Colonic mucosa (tissue), 4 donors: ENCODE measurements at regions not wholly inside any gene's neighbourhood (a gene's known extent, or its start where the extent isn't known, plus 50 kb on each side); places are given as distances from the start of the nearest gene placed in this dataset.
A peak's percentile ranks its signal among the peaks of the same experiment; 100 is the strongest.

ENCODE experiments used
- DNase-seq: peaks from one replicate; pipeline ENCODE4 v3.0.0-alpha.2; 2020
- H3K27ac ChIP-seq: fragments of 200-600 bp; one replicate; pipeline ENCODE4 v1.8.0; 2021
- H3K27me3 ChIP-seq: fragments of 200-600 bp; one replicate; pipeline ENCODE4 v1.8.0; 2021
- H3K36me3 ChIP-seq: fragments of 200-600 bp; one replicate; pipeline ENCODE4 v1.8.0; 2021
- H3K4me1 ChIP-seq: fragments of 200-600 bp; one replicate; pipeline ENCODE4 v1.8.0; 2021; ENCODE audit warnings: mild to moderate bottlenecking
- H3K4me3 ChIP-seq: fragments of 200-600 bp; one replicate; pipeline ENCODE4 v1.8.0; 2021
- H3K9ac ChIP-seq, 2 donors: one replicate each; pipeline ENCODE4 v1.7.0; 2013; ENCODE audit warnings: control low read depth in 2 of 2, low read depth in 2 of 2, low read length in 2 of 2
- H3K9me3 ChIP-seq: fragments of 200-600 bp; one replicate; pipeline ENCODE4 v1.8.0; 2021
- intact Hi-C: fragments of 100-400 bp; cut with DNase I; formaldehyde crosslinking; loops from one replicate; pipeline ENCODE4 v1.14.1; 2022
- TF ChIP-seq, protein P1 (sequence below): fragments of 200-600 bp; IDR thresholded peaks from one replicate; pipeline ENCODE4 v1.8.0; 2022; ENCODE audit warnings: antibody characterized with exemption, mild to moderate bottlenecking
- donor health status: healthy.
- donor health status: DM: no; HTN: no; CAD: no.
- donor health status: DM: no; HTN: no; CAD: no.

- Histone ChIP-seq H3K4me1 (no peaks in the 10 kb centered on the region), H3K9me3 (no peaks in the 10 kb centered on the region), H3K4me3 (no peak overlapping the region), H3K27ac (no peak overlapping the region), H3K27me3 (no peaks in the 10 kb centered on the region), H3K36me3 (no peaks in the 10 kb centered on the region), H3K9ac (no peak overlapping the region)
- TF ChIP-seq, protein P1, sequence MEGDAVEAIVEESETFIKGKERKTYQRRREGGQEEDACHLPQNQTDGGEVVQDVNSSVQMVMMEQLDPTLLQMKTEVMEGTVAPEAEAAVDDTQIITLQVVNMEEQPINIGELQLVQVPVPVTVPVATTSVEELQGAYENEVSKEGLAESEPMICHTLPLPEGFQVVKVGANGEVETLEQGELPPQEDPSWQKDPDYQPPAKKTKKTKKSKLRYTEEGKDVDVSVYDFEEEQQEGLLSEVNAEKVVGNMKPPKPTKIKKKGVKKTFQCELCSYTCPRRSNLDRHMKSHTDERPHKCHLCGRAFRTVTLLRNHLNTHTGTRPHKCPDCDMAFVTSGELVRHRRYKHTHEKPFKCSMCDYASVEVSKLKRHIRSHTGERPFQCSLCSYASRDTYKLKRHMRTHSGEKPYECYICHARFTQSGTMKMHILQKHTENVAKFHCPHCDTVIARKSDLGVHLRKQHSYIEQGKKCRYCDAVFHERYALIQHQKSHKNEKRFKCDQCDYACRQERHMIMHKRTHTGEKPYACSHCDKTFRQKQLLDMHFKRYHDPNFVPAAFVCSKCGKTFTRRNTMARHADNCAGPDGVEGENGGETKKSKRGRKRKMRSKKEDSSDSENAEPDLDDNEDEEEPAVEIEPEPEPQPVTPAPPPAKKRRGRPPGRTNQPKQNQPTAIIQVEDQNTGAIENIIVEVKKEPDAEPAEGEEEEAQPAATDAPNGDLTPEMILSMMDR = no peak
- intact Hi-C loops = no loop called here
- no peak for DNase-seq
These were observed 219.5 kb upstream of the DTNBP1 start for GRCh38 chr6:15882345-15882744.

- no peak overlapping the region for H3K27ac ChIP-seq
- H3K4me3 ChIP-seq = no peak overlapping the region
- no peaks in the 10 kb centered on the region for H3K36me3 ChIP-seq
- intact Hi-C loops = no loop called here
- H3K9ac ChIP-seq = no peak overlapping the region
- H3K27me3 ChIP-seq = no peaks in the 10 kb centered on the region
- no peak for DNase-seq
- no peaks in the 10 kb centered on the region for H3K9me3 ChIP-seq
- no peaks in the 10 kb centered on the region for H3K4me1 ChIP-seq
- TF ChIP-seq, protein P1 = no peak
These were observed 218.3 kb upstream of the DTNBP1 start for GRCh38 chr6:15881150-15881549.

GRCh38 chr6:15880262-15880973 is 217.6 kb upstream of the DTNBP1 start:
- TF ChIP-seq, protein P1 = no peak
- DNase-seq = no peak
- no peaks in the 10 kb centered on the region for H3K4me1 ChIP-seq
- no peaks in the 10 kb centered on the region for H3K36me3 ChIP-seq
- no peaks in the 10 kb centered on the region for H3K9me3 ChIP-seq
- no peak overlapping the region for H3K27ac ChIP-seq
- no peak overlapping the region for H3K4me3 ChIP-seq
- H3K27me3 ChIP-seq = no peaks in the 10 kb centered on the region
- no peak overlapping the region for H3K9ac ChIP-seq
- intact Hi-C loops = no loop called here

- intact Hi-C loops = no loop called here
These were observed 216.8 kb upstream of the DTNBP1 start for GRCh38 chr6:15879371-15880261.

GRCh38 chr6:15877231-15877630 is 214.4 kb upstream of the DTNBP1 start:
- no peaks in the 10 kb centered on the region for H3K4me1 ChIP-seq
- no peak overlapping the region for H3K27ac ChIP-seq
- TF ChIP-seq, protein P1 = no peak
- H3K27me3 ChIP-seq = no peaks in the 10 kb centered on the region
- DNase-seq = no peak
- H3K9me3 ChIP-seq = no peaks in the 10 kb centered on the region
- no peaks in the 10 kb centered on the region for H3K36me3 ChIP-seq
- no peak overlapping the region for H3K4me3 ChIP-seq
- intact Hi-C loops = no loop called here
- no peak overlapping the region for H3K9ac ChIP-seq

More at GRCh38 chr6:15879371-15880261, 216.8 kb upstream of the DTNBP1 start:
- no peaks in the 10 kb centered on the region for H3K27me3 ChIP-seq
- TF ChIP-seq, protein P1 = no peak
- no peaks in the 10 kb centered on the region for H3K4me1 ChIP-seq
- no peak overlapping the region for H3K4me3 ChIP-seq
- DNase-seq = peak; percentile 51
- no peaks in the 10 kb centered on the region for H3K9me3 ChIP-seq
- no peaks in the 10 kb centered on the region for H3K36me3 ChIP-seq
- H3K27ac ChIP-seq = no peak overlapping the region
- no peak overlapping the region for H3K9ac ChIP-seq
